ENCODE measurements at regions not wholly inside any gene's neighbourhood (a gene's known extent, or its start where the extent isn't known, plus 50 kb on each side); places are given as distances from the start of the nearest gene placed in this dataset.

DNA sequence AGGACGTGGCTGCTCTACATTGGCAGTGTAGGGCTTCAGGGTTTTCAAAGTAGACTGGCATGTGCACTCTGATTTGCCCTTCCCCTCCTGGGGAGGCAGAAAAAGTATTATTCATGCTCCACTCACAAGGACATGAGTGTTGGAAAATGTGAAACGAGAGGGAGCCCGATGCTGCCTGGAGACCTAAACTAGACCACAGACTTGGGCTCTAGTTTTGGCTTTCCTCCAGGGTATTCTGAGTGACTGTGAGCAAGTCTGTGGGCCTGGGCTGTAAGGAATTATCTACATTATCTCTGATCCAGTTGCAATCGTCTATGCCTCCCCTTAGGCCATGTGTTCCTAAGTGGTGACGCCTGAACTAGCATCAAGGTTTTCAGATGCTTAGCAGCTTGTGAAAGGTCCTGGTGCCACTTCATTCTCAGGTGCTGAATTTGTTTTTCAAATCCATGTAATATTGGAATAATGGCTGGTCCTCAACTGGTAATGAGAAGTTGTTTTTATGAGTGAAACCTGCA, 55.0 kb downstream of the MRPL57 start:
- no peak overlapping the region for H3K27ac ChIP-seq (ENCODE audit: low read depth, low read length)
- H3K36me3 ChIP-seq (ENCODE audit: insufficient read depth, low read length) = no peaks in the 10 kb centered on the region
- H3K9ac ChIP-seq (ENCODE audit: low read length) = no peak overlapping the region
- peaks cover 2% of the 10 kb centered on the region for H3K27me3 ChIP-seq (ENCODE audit: insufficient read depth, low read length)
- H3K36me3 Mint-ChIP-seq (ENCODE audit: low read depth, unreplicated experiment) = no peaks in the 10 kb centered on the region
- H4K20me1 ChIP-seq (ENCODE audit: insufficient read depth, low read length) = no peaks in the 10 kb centered on the region
- no peak overlapping the region for H3K4me3 Mint-ChIP-seq (ENCODE audit: unreplicated experiment)
- no peak overlapping the region for H2AFZ ChIP-seq (ENCODE audit: low read depth, low read length)
- no peak for FAIRE-seq
- H3K79me2 ChIP-seq (ENCODE audit: insufficient read depth, low read length) = no peaks in the 10 kb centered on the region
- H3K4me2 ChIP-seq (ENCODE audit: low read length) = no peak overlapping the region
- H3K4me3 ChIP-seq (ENCODE audit: insufficient read depth, low read depth, low read length) = no peak overlapping the region
- H3K4me1 Mint-ChIP-seq (ENCODE audit: low read depth, unreplicated experiment) = no peaks in the 10 kb centered on the region
- TF ChIP-seq, protein P1, sequence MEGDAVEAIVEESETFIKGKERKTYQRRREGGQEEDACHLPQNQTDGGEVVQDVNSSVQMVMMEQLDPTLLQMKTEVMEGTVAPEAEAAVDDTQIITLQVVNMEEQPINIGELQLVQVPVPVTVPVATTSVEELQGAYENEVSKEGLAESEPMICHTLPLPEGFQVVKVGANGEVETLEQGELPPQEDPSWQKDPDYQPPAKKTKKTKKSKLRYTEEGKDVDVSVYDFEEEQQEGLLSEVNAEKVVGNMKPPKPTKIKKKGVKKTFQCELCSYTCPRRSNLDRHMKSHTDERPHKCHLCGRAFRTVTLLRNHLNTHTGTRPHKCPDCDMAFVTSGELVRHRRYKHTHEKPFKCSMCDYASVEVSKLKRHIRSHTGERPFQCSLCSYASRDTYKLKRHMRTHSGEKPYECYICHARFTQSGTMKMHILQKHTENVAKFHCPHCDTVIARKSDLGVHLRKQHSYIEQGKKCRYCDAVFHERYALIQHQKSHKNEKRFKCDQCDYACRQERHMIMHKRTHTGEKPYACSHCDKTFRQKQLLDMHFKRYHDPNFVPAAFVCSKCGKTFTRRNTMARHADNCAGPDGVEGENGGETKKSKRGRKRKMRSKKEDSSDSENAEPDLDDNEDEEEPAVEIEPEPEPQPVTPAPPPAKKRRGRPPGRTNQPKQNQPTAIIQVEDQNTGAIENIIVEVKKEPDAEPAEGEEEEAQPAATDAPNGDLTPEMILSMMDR (IDR thresholded peaks at IDR 0.05; ENCODE audit: insufficient read depth, low read depth, low read length) = no peak
- no peak for TF ChIP-seq EZH2 (IDR thresholded peaks at IDR 0.05; ENCODE audit: insufficient read depth, low read length)
- H3K27ac Mint-ChIP-seq (ENCODE audit: unreplicated experiment) = no peak overlapping the region
- DNase-seq (ENCODE audit: low read depth) = no peak
- H3K27me3 Mint-ChIP-seq (ENCODE audit: low read depth, unreplicated experiment) = peaks cover 3% of the 10 kb centered on the region
- H3K9me3 Mint-ChIP-seq (ENCODE audit: unreplicated experiment) = peaks cover 3% of the 10 kb centered on the region
- H3K9me3 ChIP-seq (ENCODE audit: insufficient read depth, low read depth, low read length) = no peaks in the 10 kb centered on the region
- no peaks in the 10 kb centered on the region for H3K4me1 ChIP-seq (ENCODE audit: insufficient read depth, low read length)

DNA sequence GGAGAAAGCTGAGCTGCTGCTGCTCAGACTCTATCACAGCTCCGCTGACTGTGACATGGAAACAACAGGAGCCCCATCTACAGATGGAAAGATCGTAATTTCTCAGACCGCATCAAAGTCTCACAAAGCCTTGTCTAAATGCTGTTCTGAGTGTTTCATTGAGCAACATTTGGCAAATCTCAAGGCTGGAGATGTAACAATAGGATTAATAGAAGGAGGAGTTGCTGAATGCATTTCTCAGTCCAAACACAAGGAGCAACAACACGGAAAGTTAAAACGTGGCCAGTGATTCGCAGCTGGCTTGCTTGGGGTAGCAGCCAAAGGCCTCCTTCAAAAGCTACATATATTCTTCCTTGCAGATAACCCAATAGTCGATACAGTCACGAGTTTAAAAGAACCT, 55.7 kb downstream of the MRPL57 start:
- Mint-ChIP-seq H3K36me3 (ENCODE audit: low read depth, unreplicated experiment) (no peaks in the 10 kb centered on the region), H3K9me3 (ENCODE audit: unreplicated experiment) (peaks cover 3% of the 10 kb centered on the region), H3K4me3 (ENCODE audit: unreplicated experiment) (no peak overlapping the region), H3K4me1 (ENCODE audit: low read depth, unreplicated experiment) (no peaks in the 10 kb centered on the region), H3K27me3 (ENCODE audit: low read depth, unreplicated experiment) (peaks cover 3% of the 10 kb centered on the region), H3K27ac (ENCODE audit: unreplicated experiment) (no peak overlapping the region)
- DNase-seq (ENCODE audit: low read depth) (no peak), FAIRE-seq (no peak)
- H3K27me3 ChIP-seq (ENCODE audit: insufficient read depth, low read length) = peaks cover 2% of the 10 kb centered on the region
- H3K4me2 ChIP-seq (ENCODE audit: low read length) = no peak overlapping the region
- H3K79me2 ChIP-seq (ENCODE audit: insufficient read depth, low read length) = no peaks in the 10 kb centered on the region
- H3K36me3 ChIP-seq (ENCODE audit: insufficient read depth, low read length) = no peaks in the 10 kb centered on the region
- no peak overlapping the region for H3K4me3 ChIP-seq (ENCODE audit: insufficient read depth, low read depth, low read length)
- no peaks in the 10 kb centered on the region for H3K9me3 ChIP-seq (ENCODE audit: insufficient read depth, low read depth, low read length)
- H2AFZ ChIP-seq (ENCODE audit: low read depth, low read length) = no peak overlapping the region
- no peak overlapping the region for H3K27ac ChIP-seq (ENCODE audit: low read depth, low read length)
- TF ChIP-seq EZH2 (IDR thresholded peaks at IDR 0.05; ENCODE audit: insufficient read depth, low read length) = no peak
- TF ChIP-seq, protein P1 (IDR thresholded peaks at IDR 0.05; ENCODE audit: insufficient read depth, low read depth, low read length) = no peak
- no peaks in the 10 kb centered on the region for H3K4me1 ChIP-seq (ENCODE audit: insufficient read depth, low read length)
- no peak overlapping the region for H3K9ac ChIP-seq (ENCODE audit: low read length)
- no peaks in the 10 kb centered on the region for H4K20me1 ChIP-seq (ENCODE audit: insufficient read depth, low read length)

DNA sequence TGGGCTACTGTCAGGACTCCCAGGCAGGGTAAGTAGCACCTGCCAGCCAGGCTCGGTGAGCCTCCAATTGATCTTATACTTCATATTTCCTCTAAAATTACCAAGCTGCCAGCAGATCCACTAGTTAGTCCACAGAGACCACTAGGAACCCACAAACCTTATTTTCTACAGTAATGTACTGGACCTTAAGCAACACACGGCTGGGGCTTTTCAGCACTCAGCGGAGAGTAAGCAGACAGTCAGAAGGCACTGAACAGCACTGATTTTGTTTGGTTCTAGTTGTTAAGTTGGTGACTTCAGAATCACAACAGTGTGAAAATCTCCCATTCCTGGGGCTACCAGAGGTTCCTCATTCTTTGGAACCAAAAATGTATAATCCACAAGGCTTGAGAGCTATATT, 56.1 kb downstream of the MRPL57 start:
- no peak overlapping the region for H3K27ac ChIP-seq (ENCODE audit: low read depth, low read length)
- no peak overlapping the region for H3K4me3 Mint-ChIP-seq (ENCODE audit: unreplicated experiment)
- no peaks in the 10 kb centered on the region for H3K36me3 Mint-ChIP-seq (ENCODE audit: low read depth, unreplicated experiment)
- no peak overlapping the region for H3K4me3 ChIP-seq (ENCODE audit: insufficient read depth, low read depth, low read length)
- H3K36me3 ChIP-seq (ENCODE audit: insufficient read depth, low read length) = no peaks in the 10 kb centered on the region
- no peaks in the 10 kb centered on the region for H3K4me1 ChIP-seq (ENCODE audit: insufficient read depth, low read length)
- no peak for DNase-seq (ENCODE audit: low read depth)
- H3K4me2 ChIP-seq (ENCODE audit: low read length) = no peak overlapping the region
- no peaks in the 10 kb centered on the region for H3K4me1 Mint-ChIP-seq (ENCODE audit: low read depth, unreplicated experiment)
- H3K9me3 ChIP-seq (ENCODE audit: insufficient read depth, low read depth, low read length) = no peaks in the 10 kb centered on the region
- H3K9ac ChIP-seq (ENCODE audit: low read length) = no peak overlapping the region
- H4K20me1 ChIP-seq (ENCODE audit: insufficient read depth, low read length) = no peaks in the 10 kb centered on the region
- FAIRE-seq = no peak
- no peak overlapping the region for H2AFZ ChIP-seq (ENCODE audit: low read depth, low read length)
- no peak overlapping the region for H3K27ac Mint-ChIP-seq (ENCODE audit: unreplicated experiment)
- H3K27me3 Mint-ChIP-seq (ENCODE audit: low read depth, unreplicated experiment) = peaks cover 3% of the 10 kb centered on the region
- no peak for TF ChIP-seq EZH2 (IDR thresholded peaks at IDR 0.05; ENCODE audit: insufficient read depth, low read length)
- TF ChIP-seq, protein P1 (IDR thresholded peaks at IDR 0.05; ENCODE audit: insufficient read depth, low read depth, low read length) = no peak
- H3K27me3 ChIP-seq (ENCODE audit: insufficient read depth, low read length) = peaks cover 2% of the 10 kb centered on the region
- H3K9me3 Mint-ChIP-seq (ENCODE audit: unreplicated experiment) = peaks cover 3% of the 10 kb centered on the region
- H3K79me2 ChIP-seq (ENCODE audit: insufficient read depth, low read length) = no peaks in the 10 kb centered on the region
